HG03095 (cell line): ENCODE measurements at regions not wholly inside any gene's neighbourhood (a gene's known extent, or its start where the extent isn't known, plus 50 kb on each side); places are given as distances from the start of the nearest gene placed in this dataset.
"Not testable (repeated sequence)": the region's sequence is repeated elsewhere in the genome, so short reads cannot be mapped to it uniquely, and the experiment has no call there.

Experiments used
- ATAC-seq: cut with Tn5 transposase; IDR thresholded peaks from one replicate; pipeline ENCODE4 v1.9.1; 2021; ENCODE audit warnings: moderate library complexity; ENCODE audit not compliant: unreplicated experiment

- ATAC-seq, result no peak
These were observed 54.6 kb downstream of the DKK1 start for GRCh38 chr10:52368725-52369124.

- not testable (repeated sequence) for ATAC-seq
These were observed 60.1 kb downstream of the DKK1 start for GRCh38 chr10:52374207-52374606.

- ATAC-seq, result no peak
These were observed 62.7 kb downstream of the DKK1 start for GRCh38 chr10:52376694-52377354.

GRCh38 chr10:52378124-52378523, 64.0 kb downstream of the DKK1 start:
- ATAC-seq, result no peak

GRCh38 chr10:52379287-52379686, 65.2 kb downstream of the DKK1 start:
- no peak for ATAC-seq

- ATAC-seq, result no peak
These were observed 69.0 kb downstream of the DKK1 start for GRCh38 chr10:52383088-52383487.

GRCh38 chr10:52387744-52388143, 73.7 kb downstream of the DKK1 start:
- no peak for ATAC-seq

- ATAC-seq, result no peak
These were observed 76.3 kb downstream of the DKK1 start for GRCh38 chr10:52390388-52390787.

- ATAC-seq, result no peak
These were observed 78.0 kb downstream of the DKK1 start for GRCh38 chr10:52391927-52392602.

GRCh38 chr10:52394246-52394645, 80.2 kb downstream of the DKK1 start:
- ATAC-seq, result no peak

GRCh38 chr10:52400562-52400961, 86.5 kb downstream of the DKK1 start:
- ATAC-seq, result no peak

- not testable (repeated sequence) for ATAC-seq
These were observed 89.7 kb downstream of the DKK1 start for GRCh38 chr10:52403801-52404200.

- no peak for ATAC-seq
These were observed 95.1 kb downstream of the DKK1 start for GRCh38 chr10:52409195-52409594.

GRCh38 chr10:52409928-52410327, 95.8 kb downstream of the DKK1 start:
- ATAC-seq, result no peak

GRCh38 chr10:52410916-52411315, 96.8 kb downstream of the DKK1 start:
- no peak for ATAC-seq

GRCh38 chr10:52419281-52419680, 105.2 kb downstream of the DKK1 start:
- no peak for ATAC-seq

GRCh38 chr10:52420656-52421055, 106.6 kb downstream of the DKK1 start:
- ATAC-seq, result no peak

GRCh38 chr10:52423369-52423768, 109.3 kb downstream of the DKK1 start:
- ATAC-seq, result no peak

- no peak for ATAC-seq
These were observed 110.3 kb downstream of the DKK1 start for GRCh38 chr10:52424341-52424740.

- no peak for ATAC-seq
These were observed 120.7 kb downstream of the DKK1 start for GRCh38 chr10:52434734-52435133.

GRCh38 chr10:52436664-52437063, 122.6 kb downstream of the DKK1 start:
- ATAC-seq, result no peak

GRCh38 chr10:52437205-52437646, 123.1 kb downstream of the DKK1 start:
- ATAC-seq, result no peak

- ATAC-seq, result no peak
These were observed 124.0 kb downstream of the DKK1 start for GRCh38 chr10:52438119-52438518.
